ENCODE measurements at regions not wholly inside any gene's neighbourhood (a gene's known extent, or its start where the extent isn't known, plus 50 kb on each side); places are given as distances from the start of the nearest gene placed in this dataset.

DNA sequence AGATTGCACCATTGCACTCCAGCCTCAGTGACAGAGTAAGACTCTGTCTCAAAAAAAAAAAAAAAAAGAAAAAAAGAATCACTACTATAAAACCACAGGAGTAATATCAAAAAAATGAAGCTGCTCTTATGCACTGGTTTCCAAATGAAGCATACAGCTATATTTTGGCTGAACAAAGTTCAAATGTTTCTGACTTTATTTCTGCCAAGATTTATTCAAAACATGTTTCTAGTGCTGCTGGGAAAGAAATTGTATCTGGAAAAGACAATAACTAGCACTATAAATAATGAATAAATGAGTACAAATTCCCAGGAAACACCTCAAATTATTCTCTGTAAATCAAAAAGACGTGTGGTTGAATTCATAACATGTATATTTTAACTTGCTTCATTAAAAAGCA is 102.5 kb upstream of the MME start:
- CTCF ChIA-PET, result no interaction called here
- no peaks in the 10 kb centered on the region for H3K27me3 ChIP-seq (ENCODE audit: control insufficient read depth, insufficient read depth, low read length)

DNA sequence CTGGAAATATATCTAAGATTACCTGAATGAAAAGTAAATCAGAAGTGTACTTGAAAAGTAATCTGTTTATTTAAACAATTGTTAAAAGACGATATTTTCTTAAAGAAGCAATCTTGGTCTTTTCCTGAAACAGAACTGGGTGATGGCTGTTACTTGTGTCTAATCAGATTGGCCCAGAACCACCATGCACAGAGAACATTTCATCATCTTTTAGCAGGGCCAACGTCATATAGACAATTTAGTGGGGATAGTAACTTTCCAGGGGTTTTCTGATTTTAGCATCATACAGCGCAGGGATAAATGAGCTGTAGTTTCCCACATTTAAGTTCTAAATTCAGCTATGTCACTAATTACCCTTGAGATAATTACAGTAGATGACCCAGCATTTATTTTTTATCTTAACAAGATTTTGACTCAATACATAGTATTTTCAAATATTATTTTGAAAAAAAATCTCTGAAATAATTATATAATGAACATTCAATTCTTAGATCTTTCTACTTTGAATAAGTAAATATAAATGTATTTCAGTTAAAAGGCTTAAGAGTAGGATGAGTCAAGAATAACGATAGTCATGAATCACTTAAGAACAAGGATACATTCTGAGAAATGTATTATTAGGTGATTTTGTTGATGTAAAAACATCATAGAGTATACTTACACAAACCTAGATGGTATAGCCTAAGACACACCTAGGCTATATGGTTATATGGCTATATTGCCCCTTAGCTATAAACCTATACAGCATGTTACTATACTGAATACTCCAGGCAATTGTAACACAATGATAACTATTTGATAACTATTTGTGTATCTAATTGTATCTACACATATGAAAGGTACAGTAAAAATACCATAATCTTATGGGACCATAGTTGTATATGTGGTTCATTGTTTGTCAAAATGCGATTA is 103.8 kb upstream of the MME start:
- no peak for DNase-seq (ENCODE audit: low read depth)
- H3K4me3 ChIP-seq (ENCODE audit: low read depth, low read length), result no peak overlapping the region
- ChIA-PET POLR2A (no interaction called here), CTCF (interaction anchor here (1.1 kb wide), 1 partner anchor 98 kb away, joined by 4 read pairs; no protein-coding TSS in a partner anchor)
- H3K36me3 ChIP-seq (ENCODE audit: control insufficient read depth, insufficient read depth, low read length), result no peaks in the 10 kb centered on the region
- TF ChIP-seq, protein P1, sequence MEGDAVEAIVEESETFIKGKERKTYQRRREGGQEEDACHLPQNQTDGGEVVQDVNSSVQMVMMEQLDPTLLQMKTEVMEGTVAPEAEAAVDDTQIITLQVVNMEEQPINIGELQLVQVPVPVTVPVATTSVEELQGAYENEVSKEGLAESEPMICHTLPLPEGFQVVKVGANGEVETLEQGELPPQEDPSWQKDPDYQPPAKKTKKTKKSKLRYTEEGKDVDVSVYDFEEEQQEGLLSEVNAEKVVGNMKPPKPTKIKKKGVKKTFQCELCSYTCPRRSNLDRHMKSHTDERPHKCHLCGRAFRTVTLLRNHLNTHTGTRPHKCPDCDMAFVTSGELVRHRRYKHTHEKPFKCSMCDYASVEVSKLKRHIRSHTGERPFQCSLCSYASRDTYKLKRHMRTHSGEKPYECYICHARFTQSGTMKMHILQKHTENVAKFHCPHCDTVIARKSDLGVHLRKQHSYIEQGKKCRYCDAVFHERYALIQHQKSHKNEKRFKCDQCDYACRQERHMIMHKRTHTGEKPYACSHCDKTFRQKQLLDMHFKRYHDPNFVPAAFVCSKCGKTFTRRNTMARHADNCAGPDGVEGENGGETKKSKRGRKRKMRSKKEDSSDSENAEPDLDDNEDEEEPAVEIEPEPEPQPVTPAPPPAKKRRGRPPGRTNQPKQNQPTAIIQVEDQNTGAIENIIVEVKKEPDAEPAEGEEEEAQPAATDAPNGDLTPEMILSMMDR (IDR thresholded peaks at IDR 0.05; ENCODE audit: insufficient read depth, low read depth, low read length), result no peak
- H3K27me3 ChIP-seq (ENCODE audit: control insufficient read depth, insufficient read depth, low read length), result no peaks in the 10 kb centered on the region

More for the DNA sequence above, 102.5 kb upstream of the MME start:
- TF ChIP-seq, protein P1 (IDR thresholded peaks at IDR 0.05; ENCODE audit: insufficient read depth, low read depth, low read length), result no peak
- POLR2A ChIA-PET, result interaction anchor here (0.6 kb wide), 1 partner anchor 92 kb away, joined by 3 read pairs; no protein-coding TSS in a partner anchor
- no peak for DNase-seq (ENCODE audit: low read depth)
- no peak overlapping the region for H3K4me3 ChIP-seq (ENCODE audit: low read depth, low read length)
- H3K36me3 ChIP-seq (ENCODE audit: control insufficient read depth, insufficient read depth, low read length), result no peaks in the 10 kb centered on the region

DNA sequence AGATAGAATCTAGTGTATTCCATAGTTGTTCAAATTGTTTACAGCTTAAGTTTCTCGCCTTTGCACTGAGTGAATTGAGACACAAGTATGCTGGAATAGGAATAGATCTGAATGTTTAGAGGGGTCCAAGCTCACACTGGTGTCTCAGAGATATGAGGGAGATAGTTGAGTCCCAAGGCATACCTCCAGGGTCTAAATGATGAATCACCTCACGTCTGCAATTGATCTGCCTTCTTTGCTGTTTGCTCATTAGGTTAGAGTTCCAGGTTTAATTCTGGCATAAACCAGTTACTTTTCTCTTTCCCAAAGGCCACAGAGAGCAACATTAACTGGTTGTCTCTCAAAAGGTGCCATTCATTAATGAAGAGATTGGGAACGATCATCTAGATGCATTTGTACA is 106.3 kb upstream of the MME start:
- POLR2A ChIA-PET, result no interaction called here
- TF ChIP-seq, protein P1 (IDR thresholded peaks at IDR 0.05; ENCODE audit: insufficient read depth, low read depth, low read length), result no peak
- no peak for DNase-seq (ENCODE audit: low read depth)
- H3K4me3 ChIP-seq (ENCODE audit: low read depth, low read length), result no peak overlapping the region
- no peaks in the 10 kb centered on the region for H3K27me3 ChIP-seq (ENCODE audit: control insufficient read depth, insufficient read depth, low read length)
- CTCF ChIA-PET, result interaction anchor here (2.3 kb wide), 1 partner anchor 106 kb away, joined by 15 read pairs; the partner anchor contains the start of gene MME
- H3K36me3 ChIP-seq (ENCODE audit: control insufficient read depth, insufficient read depth, low read length), result no peaks in the 10 kb centered on the region

DNA sequence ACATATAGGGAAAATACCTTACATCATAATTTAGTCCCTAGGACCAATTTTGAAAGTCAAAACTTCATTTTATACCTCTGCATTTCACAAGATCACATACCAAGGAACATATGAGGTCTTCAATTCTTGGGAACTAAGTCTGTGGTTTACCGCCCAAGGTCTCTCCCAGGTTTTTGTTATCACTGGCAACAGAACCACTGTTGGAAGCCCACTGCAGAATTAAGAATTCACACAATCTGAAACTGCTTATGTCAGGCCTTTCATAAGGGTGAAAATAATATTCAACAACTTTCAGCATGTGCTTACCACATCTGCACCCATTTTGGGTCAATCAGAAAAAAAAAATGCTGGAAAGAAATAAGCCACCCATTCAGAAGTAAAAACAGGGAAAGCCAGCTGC is 107.2 kb upstream of the MME start:
- POLR2A ChIA-PET, result no interaction called here
- TF ChIP-seq, protein P1 (IDR thresholded peaks at IDR 0.05; ENCODE audit: insufficient read depth, low read depth, low read length), result no peak
- no peak for DNase-seq (ENCODE audit: low read depth)
- Histone ChIP-seq H3K27me3 (ENCODE audit: control insufficient read depth, insufficient read depth, low read length) (no peaks in the 10 kb centered on the region), H3K36me3 (ENCODE audit: control insufficient read depth, insufficient read depth, low read length) (no peaks in the 10 kb centered on the region), H3K4me3 (ENCODE audit: low read depth, low read length) (no peak overlapping the region)
- CTCF ChIA-PET, result interaction anchor here (2.3 kb wide), 1 partner anchor 106 kb away, joined by 15 read pairs; the partner anchor contains the start of gene MME

DNA sequence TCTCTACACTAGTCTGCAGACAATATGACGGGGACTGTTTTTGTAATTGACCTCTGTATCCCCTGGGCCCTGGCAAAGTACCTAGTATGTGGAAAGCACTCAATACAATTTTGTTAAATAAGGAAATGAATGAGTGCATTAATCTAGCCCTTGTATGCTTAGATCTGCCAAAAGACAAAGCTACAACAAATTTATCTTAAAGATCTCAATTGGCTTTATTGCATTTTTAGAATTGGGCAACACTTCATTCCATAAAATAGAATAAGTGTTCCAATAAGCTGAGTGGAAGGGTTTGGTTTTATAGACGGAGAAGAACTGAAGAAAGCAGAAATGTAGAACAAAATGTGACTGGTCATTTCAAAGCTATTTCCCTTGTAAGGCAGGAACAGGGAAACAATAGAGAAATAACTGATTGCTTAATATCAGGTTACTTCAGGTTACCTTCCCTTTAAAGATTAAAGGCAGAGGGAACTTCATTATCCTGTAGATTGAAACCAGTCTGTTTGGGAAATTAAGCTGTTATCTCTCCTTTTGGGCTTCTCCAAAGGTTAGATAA is 108.3 kb upstream of the MME start:
- ChIA-PET CTCF (interaction anchor here (0.9 to 2.5 kb wide), 4 partner anchors 17 to 132 kb away, joined by 3 to 15 read pairs (median 6); partner anchors contain the start of gene MME), POLR2A (interaction anchor here (0.6 to 1.0 kb wide), 5 partner anchors 10 to 224 kb away, joined by 3 to 5 read pairs (median 4); partner anchors contain the start of gene MME)
- DNase-seq (ENCODE audit: low read depth), result peak; percentile 89
- TF ChIP-seq, protein P1 (IDR thresholded peaks at IDR 0.05; ENCODE audit: insufficient read depth, low read depth, low read length), result no peak
- Histone ChIP-seq H3K36me3 (ENCODE audit: control insufficient read depth, insufficient read depth, low read length) (no peaks in the 10 kb centered on the region), H3K27me3 (ENCODE audit: control insufficient read depth, insufficient read depth, low read length) (no peaks in the 10 kb centered on the region), H3K4me3 (ENCODE audit: low read depth, low read length) (peak overlapping the region; percentile 13)

Measured in BJ (cell line).